AG09319 (cell line): ENCODE measurements at regions not wholly inside any gene's neighbourhood (a gene's known extent, or its start where the extent isn't known, plus 50 kb on each side); places are given as distances from the start of the nearest gene placed in this dataset.
A peak's percentile ranks its signal among the peaks of the same experiment; 100 is the strongest.

Experiments
- DNase-seq: peaks from one replicate; pipeline ENCODE4 v3.0.0-alpha.2; 2010; ENCODE audit warnings: low read depth; ENCODE audit errors: extremely low read depth
- TF ChIP-seq, protein P1 (sequence below): IDR thresholded peaks from 2 replicates; pipeline ENCODE4 v1.5.1; 2011; ENCODE audit warnings: low read depth, mild to moderate bottlenecking, inconsistent platforms, low read length, moderate library complexity

DNA sequence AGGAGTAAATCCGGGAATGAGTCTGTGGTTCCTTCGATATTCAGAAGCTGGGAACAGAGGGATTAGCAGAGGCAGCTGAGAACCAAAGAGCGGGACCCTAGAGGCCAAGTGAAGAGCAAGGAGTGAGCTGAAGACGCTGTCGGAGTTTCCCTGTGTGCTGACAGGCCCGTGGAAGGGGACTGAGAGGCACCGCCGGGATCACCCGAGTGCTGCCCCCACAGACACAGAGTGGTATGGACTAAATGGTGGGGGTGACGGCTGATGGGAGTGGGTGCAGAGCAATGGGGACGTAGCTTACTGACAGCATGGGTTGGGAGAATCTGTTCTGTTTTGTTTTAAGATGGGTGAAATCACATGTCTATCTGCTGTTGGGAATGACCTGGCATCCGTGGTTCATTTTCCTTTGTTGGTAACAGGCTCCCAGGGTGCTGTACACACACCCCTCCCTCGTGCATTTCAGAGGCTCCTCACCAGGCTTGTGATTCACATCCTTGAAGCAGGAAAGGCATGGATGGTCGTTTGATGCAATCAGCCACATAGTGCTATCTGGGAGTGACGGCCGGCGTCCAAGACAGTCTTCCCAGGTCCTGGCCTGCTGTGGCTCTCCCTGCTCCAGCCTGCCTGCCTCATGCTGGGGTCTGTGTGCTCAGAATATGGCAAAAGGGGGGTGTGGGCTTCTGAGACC is 97.4 kb downstream of the THBS2 start:
- no peak for DNase-seq
- TF ChIP-seq, protein P1, sequence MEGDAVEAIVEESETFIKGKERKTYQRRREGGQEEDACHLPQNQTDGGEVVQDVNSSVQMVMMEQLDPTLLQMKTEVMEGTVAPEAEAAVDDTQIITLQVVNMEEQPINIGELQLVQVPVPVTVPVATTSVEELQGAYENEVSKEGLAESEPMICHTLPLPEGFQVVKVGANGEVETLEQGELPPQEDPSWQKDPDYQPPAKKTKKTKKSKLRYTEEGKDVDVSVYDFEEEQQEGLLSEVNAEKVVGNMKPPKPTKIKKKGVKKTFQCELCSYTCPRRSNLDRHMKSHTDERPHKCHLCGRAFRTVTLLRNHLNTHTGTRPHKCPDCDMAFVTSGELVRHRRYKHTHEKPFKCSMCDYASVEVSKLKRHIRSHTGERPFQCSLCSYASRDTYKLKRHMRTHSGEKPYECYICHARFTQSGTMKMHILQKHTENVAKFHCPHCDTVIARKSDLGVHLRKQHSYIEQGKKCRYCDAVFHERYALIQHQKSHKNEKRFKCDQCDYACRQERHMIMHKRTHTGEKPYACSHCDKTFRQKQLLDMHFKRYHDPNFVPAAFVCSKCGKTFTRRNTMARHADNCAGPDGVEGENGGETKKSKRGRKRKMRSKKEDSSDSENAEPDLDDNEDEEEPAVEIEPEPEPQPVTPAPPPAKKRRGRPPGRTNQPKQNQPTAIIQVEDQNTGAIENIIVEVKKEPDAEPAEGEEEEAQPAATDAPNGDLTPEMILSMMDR, result no peak

DNA sequence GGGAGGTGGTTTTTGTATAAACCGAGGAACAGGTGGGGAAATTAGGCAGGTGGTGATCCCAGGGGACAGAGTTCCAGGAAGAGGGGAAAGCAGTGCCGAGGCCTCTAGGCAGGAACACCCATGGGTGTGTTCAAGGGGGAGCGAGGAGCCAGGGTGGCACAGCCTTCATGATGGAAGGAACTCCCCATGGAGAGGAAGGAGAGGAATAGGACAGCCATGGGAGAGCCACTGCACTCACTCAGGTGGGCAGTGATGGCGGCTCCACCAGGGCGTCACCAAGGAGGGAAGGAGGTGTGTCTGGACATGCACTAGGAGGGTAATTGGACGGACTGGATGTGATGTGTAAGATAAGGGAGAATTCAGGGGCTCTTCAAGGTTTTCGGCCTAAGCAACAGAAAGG is 98.2 kb downstream of the THBS2 start:
- DNase-seq, result no peak
- TF ChIP-seq, protein P1, result no peak

DNA sequence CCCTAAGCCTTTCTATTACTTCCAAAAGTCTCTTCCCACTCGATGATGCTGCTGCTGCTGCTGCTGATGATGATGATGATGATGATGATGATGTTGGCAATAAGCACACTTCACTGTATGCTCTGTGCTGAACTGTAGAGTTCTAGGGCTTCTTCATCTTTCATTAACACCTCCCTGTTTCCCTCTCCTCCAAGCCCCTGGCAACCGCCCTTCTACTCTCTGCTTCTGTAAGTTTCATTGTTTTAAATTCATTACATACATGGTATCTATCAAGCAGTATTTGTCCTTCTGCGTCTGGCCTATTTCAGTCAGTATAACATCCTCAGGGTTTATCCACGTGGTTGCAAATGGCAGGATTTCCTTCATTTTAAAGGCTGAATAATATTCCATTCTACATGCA is 100.2 kb downstream of the THBS2 start:
- TF ChIP-seq, protein P1, result no peak
- no peak for DNase-seq

DNA sequence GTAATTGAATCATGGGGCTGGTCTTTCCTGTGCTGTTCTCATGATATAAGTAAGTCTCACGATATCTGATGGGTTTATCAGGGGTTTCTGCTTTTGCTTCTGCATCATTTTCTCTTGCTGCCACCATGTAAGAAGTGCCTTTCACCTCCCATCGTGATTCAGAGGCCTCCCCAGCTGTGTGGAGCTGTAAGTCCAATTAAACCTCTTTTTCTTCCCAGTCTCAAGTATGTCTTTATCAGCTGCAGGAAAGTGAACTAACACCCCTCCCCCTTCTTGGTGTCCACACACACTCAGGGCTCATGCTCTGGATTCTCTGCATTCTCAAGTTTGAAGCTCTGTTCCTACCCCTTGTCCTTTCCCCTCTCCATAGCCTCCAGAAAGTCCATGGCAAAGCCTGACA is 107.1 kb downstream of the THBS2 start:
- TF ChIP-seq, protein P1, result no peak
- DNase-seq, result no peak

DNA sequence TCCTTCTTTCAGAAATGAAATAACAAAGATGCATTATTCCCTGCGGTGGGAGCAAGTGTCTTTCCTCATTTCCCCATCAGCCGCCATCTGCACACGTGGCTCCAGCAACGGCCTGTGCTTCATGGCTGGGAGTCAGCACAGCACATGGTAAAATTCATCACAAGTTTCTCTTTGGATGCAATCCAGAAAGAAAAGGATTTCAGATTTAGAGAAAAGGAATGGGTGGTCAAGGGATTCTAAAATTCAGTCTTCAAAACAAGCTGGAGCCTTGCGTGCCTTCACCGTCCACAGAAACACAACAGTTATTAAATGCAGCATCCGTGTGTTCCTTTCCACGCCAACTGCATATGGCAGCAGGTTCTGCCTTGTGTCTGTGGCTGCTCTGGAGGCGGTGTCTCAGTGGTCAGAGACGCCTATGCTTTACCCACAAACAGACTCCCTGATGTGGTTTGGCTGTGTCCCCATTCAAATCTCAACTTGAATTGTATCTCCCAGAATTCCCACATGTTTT is 107.6 kb downstream of the THBS2 start:
- TF ChIP-seq, protein P1, result no peak
- peak; percentile 75 for DNase-seq

DNA sequence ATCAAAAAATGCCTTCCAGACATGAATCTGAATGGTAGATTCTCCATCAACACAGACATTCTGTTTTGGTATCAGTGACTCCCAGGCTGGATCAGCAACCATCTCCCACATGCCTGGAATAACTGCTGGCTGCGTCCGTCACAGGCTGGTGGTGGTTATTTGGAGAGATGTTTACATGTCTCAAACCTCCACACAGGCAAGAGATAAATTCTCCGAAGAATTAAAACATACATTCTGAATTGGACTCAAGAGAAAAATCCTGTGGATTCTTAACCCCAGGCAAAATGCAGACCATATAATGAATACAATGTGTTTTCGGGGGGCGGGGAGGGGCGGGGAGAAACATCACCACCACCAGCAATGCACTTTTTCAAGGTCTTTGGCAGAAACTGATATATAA is 108.2 kb downstream of the THBS2 start:
- peak; percentile 83 for DNase-seq
- TF ChIP-seq, protein P1, result no peak

DNA sequence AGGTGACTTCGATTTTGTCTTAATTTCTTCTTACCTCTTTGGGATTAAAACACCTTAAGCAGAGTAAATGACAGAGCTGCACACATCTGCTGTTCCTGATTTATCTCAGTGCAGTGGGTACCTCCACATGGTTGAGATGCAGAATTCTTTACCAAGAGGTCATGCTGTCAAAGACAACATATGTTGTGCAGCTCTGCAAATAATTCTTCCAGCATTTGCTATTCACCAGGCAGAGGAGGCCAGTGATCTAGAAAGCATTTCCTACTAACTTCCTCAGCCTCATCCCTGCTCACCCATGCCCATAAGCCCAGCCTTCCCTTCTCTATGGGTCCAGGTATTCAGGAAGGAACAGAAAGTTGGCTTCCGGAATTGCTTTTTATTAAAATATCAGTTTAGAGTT is 109.3 kb downstream of the THBS2 start:
- DNase-seq, result no peak
- TF ChIP-seq, protein P1, result no peak
